Spleen (tissue), 11 donors: ENCODE measurements at regions not wholly inside any gene's neighbourhood (a gene's known extent, or its start where the extent isn't known, plus 50 kb on each side); places are given as distances from the start of the nearest gene placed in this dataset.

Source experiments
- DNase-seq: peaks from one replicate; pipeline ENCODE4 v3.0.0-alpha.2; 2020
- H3K27ac ChIP-seq, 8 donors: fragments of 200-600 bp; sonication (generic) in 7 of 8; 1 replicate in 4 of 8; 2 replicates in 4 of 8; pipeline versions ENCODE4 v1.5.0 to v1.8.0; 2016 to 2021; ENCODE audit warnings: inconsistent platforms in 4 of 8, mild to moderate bottlenecking in 4 of 8, moderate library complexity in 1 of 8
- H3K27me3 ChIP-seq, 7 donors: fragments of 200-600 bp; sonication (generic) in 6 of 7; replicated peaks in 1 of 7; 1 replicate in 4 of 7; 2 replicates in 3 of 7; pipeline versions ENCODE4 v1.5.0 to v1.8.0; 2016 to 2021; ENCODE audit warnings: inconsistent platforms in 3 of 7, mild to moderate bottlenecking in 1 of 7
- H3K36me3 ChIP-seq, 6 donors: fragments of 200-600 bp; sonication (generic) in 5 of 6; 1 replicate in 4 of 6; 2 replicates in 2 of 6; pipeline versions ENCODE4 v1.5.0 to v1.8.0; 2016 to 2021; ENCODE audit warnings: inconsistent platforms in 2 of 6
- H3K4me1 ChIP-seq, 6 donors: fragments of 200-600 bp; sonication (generic) in 5 of 6; 1 replicate in 3 of 6; 2 replicates in 3 of 6; pipeline versions ENCODE4 v1.5.0 to v1.8.0; 2016 to 2021; ENCODE audit warnings: inconsistent platforms in 3 of 6
- H3K4me3 ChIP-seq, 8 donors: fragments of 200-600 bp; sonication (generic) in 7 of 8; 1 replicate in 4 of 8; 2 replicates in 4 of 8; pipeline versions ENCODE4 v1.5.0 to v1.8.0; 2016 to 2021; ENCODE audit warnings: inconsistent platforms in 4 of 8, mild to moderate bottlenecking in 4 of 8, moderate library complexity in 2 of 8
- H3K9me3 ChIP-seq, 8 donors: fragments of 200-600 bp; sonication (generic) in 7 of 8; 1 replicate in 4 of 8; 2 replicates in 4 of 8; pipeline versions ENCODE4 v1.5.0 to v1.8.0; 2016 to 2021; ENCODE audit warnings: inconsistent platforms in 4 of 8
- CTCF ChIP-seq, 11 experiments: fragments of 200-600 bp in 7 of 11; fragments of 450-650 bp in 4 of 11; sonication (generic) in 4 of 11; IDR thresholded peaks in 8 of 11; conservative IDR thresholded peaks in 3 of 11; 1 replicate in 7 of 11; 2 replicates in 4 of 11; pipeline versions ENCODE4 v1.4.0 to v1.8.0; 2016 to 2021; ENCODE audit warnings: antibody characterized with exemption in 11 of 11, inconsistent platforms in 4 of 11, mild to moderate bottlenecking in 1 of 11
- POLR2A ChIP-seq, 3 donors: fragments of 450-650 bp; IDR thresholded peaks; one replicate each; pipeline ENCODE4 v1.5.1; 2017; ENCODE audit warnings: antibody characterized with exemption in 3 of 3, mild to moderate bottlenecking in 1 of 3
- POLR2AphosphoS5 ChIP-seq, 3 donors: sonication (generic); formaldehyde crosslinking; IDR thresholded peaks; one replicate each; pipeline ENCODE4 v1.5.1; 2017; ENCODE audit warnings: antibody characterized with exemption in 3 of 3
- WGBS, 5 donors: extraction: QIAGEN DNeasy Blood & Tissue Kit in 3 of 5; methylation state at CpG; one replicate each; pipeline versions ENCODE4 v1.1.5 to v1.1.7; 2013 to 2018; 5-methylcytosine and 5-hydroxymethylcytosine counted together
- intact Hi-C: fragments of 100-400 bp; cut with DNase I; formaldehyde crosslinking; loops from one replicate; pipeline ENCODE4 v1.15.0; 2023; ENCODE audit warnings: low total_unique reads
- donor health status: healthy with polysubstance abuse.
- donor health status: DM: no; HTN: no; CAD: no; lungs with moderate emphysema.
- donor health status: DM: no; HTN: no; CAD: no.
- donor health status: Bipolar disorder and iron deficiency.
- donor health status: healthy.
- donor health status: DM: no; HTN: no; CAD: no.
- donor health status: DM: yes; HTN: yes; CAD: no.

DNA sequence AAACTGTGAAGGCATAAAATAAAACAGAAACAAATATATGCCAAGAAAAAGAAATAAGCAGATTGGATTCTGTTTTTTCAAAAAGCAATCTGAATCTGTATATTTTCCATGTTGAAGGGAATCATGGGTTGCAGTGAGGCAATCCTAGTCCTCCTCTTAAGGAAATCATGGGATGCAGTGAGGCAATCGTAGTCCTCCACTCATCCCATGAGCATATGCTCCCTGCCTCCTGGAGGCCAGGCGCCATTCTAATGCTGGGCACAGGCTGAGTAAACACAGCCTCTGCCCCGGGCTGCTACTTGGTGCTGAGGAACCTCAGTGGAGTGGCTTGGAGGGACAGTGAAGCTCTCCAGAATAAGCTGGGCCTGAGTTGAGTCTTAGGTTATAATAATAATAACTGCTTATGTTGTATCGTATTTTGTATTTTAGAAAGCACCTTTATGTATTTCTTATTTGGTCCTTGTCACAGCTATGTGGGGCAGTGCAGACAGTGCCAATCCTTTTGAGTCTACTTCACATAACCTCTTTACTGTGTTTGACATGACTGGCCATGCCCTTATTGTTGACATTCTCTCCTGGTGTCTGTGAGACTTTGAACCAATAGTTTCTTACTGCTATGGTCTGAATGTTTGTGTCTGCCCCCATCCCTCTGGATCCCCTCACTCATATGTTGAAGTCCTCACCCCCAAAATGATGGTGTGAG, 56.6 kb upstream of the CITED2 start:
- Histone ChIP-seq H3K9me3 (peaks cover 0 to 11% (median 5%) of the 10 kb centered on the region in 8 donors), H3K36me3 (no peaks in the 10 kb centered on the region), H3K27me3 (no peaks in the 10 kb centered on the region), H3K4me1 (peaks cover 0 to 14% (median 0%) of the 10 kb centered on the region in 6 donors), H3K27ac (no peak overlapping the region), H3K4me3 (no peak overlapping the region)
- no peak for DNase-seq
- intact Hi-C loops, result no loop called here
- 93 to 99% (median 96%) methylated on average over 4 of the region's 4 CpGs for WGBS, 5 donors
- TF ChIP-seq POLR2A (IDR thresholded peaks at IDR 0.05) (no peak), POLR2AphosphoS5 (IDR thresholded peaks at IDR 0.05) (no peak), CTCF (IDR thresholded peaks at IDR 0.05 in 8 of 11, conservative IDR thresholded peaks at IDR 0.05 in 3 of 11) (no peak)

- Histone ChIP-seq H3K27ac (no peak overlapping the region), H3K36me3 (no peaks in the 10 kb centered on the region), H3K9me3 (peaks cover 0 to 11% (median 5%) of the 10 kb centered on the region in 8 donors), H3K4me1 (peaks cover 0 to 14% (median 0%) of the 10 kb centered on the region in 6 donors), H3K4me3 (no peak overlapping the region), H3K27me3 (no peaks in the 10 kb centered on the region)
- intact Hi-C loops, result no loop called here
- TF ChIP-seq POLR2AphosphoS5 (IDR thresholded peaks at IDR 0.05), result no peak
- WGBS, 5 donors, result 70 to 95% (median 82%) methylated on average over 7 of the region's 7 CpGs
- DNase-seq, result no peak
These were observed 55.2 kb upstream of the CITED2 start for GRCh38 chr6:139429580-139430145.

GRCh38 chr6:139427199-139427598, 52.8 kb upstream of the CITED2 start:
- DNase-seq, result no peak
- no peak for TF ChIP-seq POLR2AphosphoS5 (IDR thresholded peaks at IDR 0.05)
- TF ChIP-seq POLR2A (IDR thresholded peaks at IDR 0.05), result no peak
- TF ChIP-seq CTCF (IDR thresholded peaks at IDR 0.05 in 8 of 11, conservative IDR thresholded peaks at IDR 0.05 in 3 of 11), result no peak
- H3K9me3 ChIP-seq, result peaks cover 0 to 11% (median 5%) of the 10 kb centered on the region in 8 donors
- no peaks in the 10 kb centered on the region for H3K27me3 ChIP-seq
- H3K27ac ChIP-seq, result no peak overlapping the region
- peaks cover 0 to 8% (median 0%) of the 10 kb centered on the region in 6 donors for H3K4me1 ChIP-seq
- no peak overlapping the region for H3K4me3 ChIP-seq
- intact Hi-C loops, result no loop called here
- no peaks in the 10 kb centered on the region for H3K36me3 ChIP-seq

- H3K4me1 ChIP-seq, result peaks cover 0 to 10% (median 0%) of the 10 kb centered on the region in 6 donors
- WGBS, 5 donors, result 86 to 95% (median 92%) methylated on average over 9 of the region's 9 CpGs
These were observed 52.3 kb upstream of the CITED2 start for GRCh38 chr6:139426795-139427194.

More at GRCh38 chr6:139426795-139427194, 52.3 kb upstream of the CITED2 start:
- TF ChIP-seq POLR2A (IDR thresholded peaks at IDR 0.05), result no peak
- no peak for TF ChIP-seq POLR2AphosphoS5 (IDR thresholded peaks at IDR 0.05)
- TF ChIP-seq CTCF (IDR thresholded peaks at IDR 0.05 in 8 of 11, conservative IDR thresholded peaks at IDR 0.05 in 3 of 11), result no peak
- Histone ChIP-seq H3K9me3 (peaks cover 0 to 10% (median 4%) of the 10 kb centered on the region in 8 donors), H3K4me3 (no peak overlapping the region), H3K36me3 (no peaks in the 10 kb centered on the region), H3K27me3 (no peaks in the 10 kb centered on the region), H3K27ac (no peak overlapping the region)
- intact Hi-C loops, result no loop called here
- DNase-seq, result no peak
